ENCODE measurements at regions not wholly inside any gene's neighbourhood (a gene's known extent, or its start where the extent isn't known, plus 50 kb on each side); places are given as distances from the start of the nearest gene placed in this dataset.

DNA sequence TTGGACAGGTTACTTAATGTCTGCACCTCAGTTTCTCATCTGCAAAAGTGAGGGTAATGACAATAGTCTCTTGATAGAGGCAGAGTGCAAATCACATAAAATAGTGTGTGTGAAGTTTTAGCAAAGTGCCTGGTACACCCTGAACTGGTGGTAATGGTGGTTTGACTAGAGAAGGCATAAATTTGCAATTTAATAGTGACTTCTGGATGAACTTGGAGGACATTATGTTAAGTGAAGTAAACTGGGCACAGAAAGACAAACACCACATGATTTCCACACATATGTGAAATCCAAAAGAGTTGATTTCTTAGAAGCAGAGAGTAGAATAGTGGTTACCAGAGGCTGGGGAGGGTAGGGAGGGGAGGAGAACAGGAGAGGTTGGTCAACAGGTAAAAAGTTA, 54.8 kb upstream of the FUT8 start:
- TF ChIP-seq, protein P1, sequence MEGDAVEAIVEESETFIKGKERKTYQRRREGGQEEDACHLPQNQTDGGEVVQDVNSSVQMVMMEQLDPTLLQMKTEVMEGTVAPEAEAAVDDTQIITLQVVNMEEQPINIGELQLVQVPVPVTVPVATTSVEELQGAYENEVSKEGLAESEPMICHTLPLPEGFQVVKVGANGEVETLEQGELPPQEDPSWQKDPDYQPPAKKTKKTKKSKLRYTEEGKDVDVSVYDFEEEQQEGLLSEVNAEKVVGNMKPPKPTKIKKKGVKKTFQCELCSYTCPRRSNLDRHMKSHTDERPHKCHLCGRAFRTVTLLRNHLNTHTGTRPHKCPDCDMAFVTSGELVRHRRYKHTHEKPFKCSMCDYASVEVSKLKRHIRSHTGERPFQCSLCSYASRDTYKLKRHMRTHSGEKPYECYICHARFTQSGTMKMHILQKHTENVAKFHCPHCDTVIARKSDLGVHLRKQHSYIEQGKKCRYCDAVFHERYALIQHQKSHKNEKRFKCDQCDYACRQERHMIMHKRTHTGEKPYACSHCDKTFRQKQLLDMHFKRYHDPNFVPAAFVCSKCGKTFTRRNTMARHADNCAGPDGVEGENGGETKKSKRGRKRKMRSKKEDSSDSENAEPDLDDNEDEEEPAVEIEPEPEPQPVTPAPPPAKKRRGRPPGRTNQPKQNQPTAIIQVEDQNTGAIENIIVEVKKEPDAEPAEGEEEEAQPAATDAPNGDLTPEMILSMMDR (IDR thresholded peaks at IDR 0.05) = no peak
- no peak for TF ChIP-seq POLR2A (IDR thresholded peaks at IDR 0.05)
